Endodermal cell (in vitro differentiated cells): ENCODE measurements at regions not wholly inside any gene's neighbourhood (a gene's known extent, or its start where the extent isn't known, plus 50 kb on each side); places are given as distances from the start of the nearest gene placed in this dataset.

Experiments used
- DNase-seq: peaks from one replicate; pipeline ENCODE4 v3.0.0-alpha.2; 2017
- H3K27ac ChIP-seq: 2 replicates; pipeline ENCODE4 v1.5.1; 2013; ENCODE audit warnings: mild to moderate bottlenecking, low read depth, low read length, moderate library complexity
- H3K27me3 ChIP-seq: 2 replicates; pipeline ENCODE4 v1.6.1; 2013; ENCODE audit warnings: mild to moderate bottlenecking, low read length, moderate library complexity; ENCODE audit not compliant: insufficient read depth, control insufficient read depth, poor library complexity, severe bottlenecking
- H3K36me3 ChIP-seq: 2 replicates; pipeline ENCODE4 v1.7.0; 2013; ENCODE audit warnings: mild to moderate bottlenecking, low read length, moderate library complexity; ENCODE audit not compliant: control insufficient read depth, insufficient read depth
- H3K4me1 ChIP-seq: one replicate; pipeline ENCODE4 v1.7.0; 2013; ENCODE audit warnings: low read length; ENCODE audit not compliant: control insufficient read depth, insufficient read depth
- H3K4me3 ChIP-seq: 2 replicates; pipeline ENCODE4 v1.5.1; 2013; ENCODE audit warnings: mild to moderate bottlenecking, low read length, moderate library complexity
- H3K9ac ChIP-seq: 2 replicates; pipeline ENCODE4 v1.6.1; 2013; ENCODE audit warnings: mild to moderate bottlenecking, low read length, moderate library complexity; ENCODE audit not compliant: poor library complexity, severe bottlenecking; ENCODE audit errors: extremely low read depth
- H3K9me3 ChIP-seq: 2 replicates; pipeline ENCODE4 v1.6.1; 2013; ENCODE audit warnings: mild to moderate bottlenecking, low read length, moderate library complexity; ENCODE audit not compliant: control insufficient read depth
- H3K27ac Mint-ChIP-seq: 2 replicates; pipeline ENCODE4 v1.8.0; 2020; ENCODE audit warnings: mixed read lengths
- H3K27me3 Mint-ChIP-seq: 2 replicates; pipeline ENCODE4 v1.8.0; 2021; ENCODE audit warnings: mild to moderate bottlenecking, mixed read lengths; ENCODE audit not compliant: insufficient read depth
- H3K36me3 Mint-ChIP-seq: 2 replicates; pipeline ENCODE4 v1.8.0; 2020; ENCODE audit warnings: low read depth, mixed read lengths
- H3K4me1 Mint-ChIP-seq: 2 replicates; pipeline ENCODE4 v1.8.0; 2020; ENCODE audit warnings: mixed read lengths
- H3K4me3 Mint-ChIP-seq: 2 replicates; pipeline ENCODE4 v1.8.0; 2020; ENCODE audit warnings: mild to moderate bottlenecking, moderate library complexity, mixed read lengths
- H3K9me3 Mint-ChIP-seq: 2 replicates; pipeline ENCODE4 v1.8.0; 2020; ENCODE audit warnings: mild to moderate bottlenecking, mixed read lengths
- CTCF ChIP-seq: fragments of 200-600 bp; sonication (generic); conservative IDR thresholded peaks from 2 replicates; pipeline ENCODE4 v1.5.0; 2021; ENCODE audit warnings: antibody characterized with exemption, mild to moderate bottlenecking
- WGBS, 2 experiments: methylation state at CpG; one replicate each; pipeline versions ENCODE4 v1.1.5 to v1.1.7; 2013; ENCODE audit warnings: missing lambda C conversion rate in 2 of 2, mixed read lengths in 1 of 2; ENCODE audit not compliant: insufficient coverage in 1 of 2, insufficient read length in 1 of 2; 5-methylcytosine and 5-hydroxymethylcytosine counted together

GRCh38 chr6:78131521-78131920 is 478.7 kb downstream of the MEI4 start:
- H3K27ac Mint-ChIP-seq = no peak overlapping the region
- peaks cover 35% of the 10 kb centered on the region for H3K9me3 Mint-ChIP-seq
- no peaks in the 10 kb centered on the region for H3K36me3 ChIP-seq
- peak; percentile 53 for TF ChIP-seq CTCF
- no peaks in the 10 kb centered on the region for H3K27me3 Mint-ChIP-seq
- no peak overlapping the region for H3K27ac ChIP-seq
- H3K4me1 ChIP-seq = peaks cover 9% of the 10 kb centered on the region
- no peak overlapping the region for H3K9ac ChIP-seq
- H3K4me3 Mint-ChIP-seq = no peak overlapping the region
- peaks cover 4% of the 10 kb centered on the region for H3K36me3 Mint-ChIP-seq
- peaks cover 37% of the 10 kb centered on the region for H3K9me3 ChIP-seq
- H3K27me3 ChIP-seq = no peaks in the 10 kb centered on the region
- H3K4me1 Mint-ChIP-seq = peaks cover 16% of the 10 kb centered on the region
- DNase-seq = peak; percentile 56
- no peak overlapping the region for H3K4me3 ChIP-seq
- 98 to 100% methylated on average over 1 of the region's 1 CpG for WGBS, 2 experiments

- H3K9me3 Mint-ChIP-seq = peaks cover 42% of the 10 kb centered on the region
- peaks cover 50% of the 10 kb centered on the region for H3K9me3 ChIP-seq
- no peak overlapping the region for H3K27ac Mint-ChIP-seq
- DNase-seq = no peak
- H3K27me3 ChIP-seq = no peaks in the 10 kb centered on the region
- peaks cover 9% of the 10 kb centered on the region for H3K4me1 ChIP-seq
- H3K27ac ChIP-seq = no peak overlapping the region
- H3K4me1 Mint-ChIP-seq = peaks cover 16% of the 10 kb centered on the region
- no peak for TF ChIP-seq CTCF
- no peak overlapping the region for H3K4me3 Mint-ChIP-seq
- no peak overlapping the region for H3K9ac ChIP-seq
- H3K4me3 ChIP-seq = peak overlapping the region; percentile 52
- H3K36me3 Mint-ChIP-seq = peaks cover 4% of the 10 kb centered on the region
- no peaks in the 10 kb centered on the region for H3K36me3 ChIP-seq
- H3K27me3 Mint-ChIP-seq = no peaks in the 10 kb centered on the region
- WGBS, 2 experiments = 85 to 92% methylated on average over 6 to 8 of the region's 8 CpGs
Observed at GRCh38 chr6:78132671-78133410, 480.0 kb downstream of the MEI4 start.

GRCh38 chr6:78150425-78150824 is 497.6 kb downstream of the MEI4 start:
- H3K4me1 Mint-ChIP-seq = peaks cover 20% of the 10 kb centered on the region
- H3K27me3 Mint-ChIP-seq = no peaks in the 10 kb centered on the region
- DNase-seq = no peak
- no peak overlapping the region for H3K9ac ChIP-seq
- H3K9me3 Mint-ChIP-seq = peaks cover 12% of the 10 kb centered on the region
- peaks cover 3% of the 10 kb centered on the region for H3K36me3 Mint-ChIP-seq
- H3K9me3 ChIP-seq = peaks cover 9% of the 10 kb centered on the region
- no peaks in the 10 kb centered on the region for H3K36me3 ChIP-seq
- WGBS, 2 experiments = 83% methylated on average over 1 of the region's 3 CpGs; no CpG with 5 or more reads in 1 of the 2 experiments
- no peak for TF ChIP-seq CTCF
- no peak overlapping the region for H3K4me3 ChIP-seq
- no peak overlapping the region for H3K27ac Mint-ChIP-seq
- H3K27ac ChIP-seq = no peak overlapping the region
- H3K4me1 ChIP-seq = peaks cover under 1% of the 10 kb centered on the region
- no peak overlapping the region for H3K4me3 Mint-ChIP-seq
- H3K27me3 ChIP-seq = no peaks in the 10 kb centered on the region
